Mesenchymal stem cell (in vitro differentiated cells and primary cell): ENCODE measurements at regions not wholly inside any gene's neighbourhood (a gene's known extent, or its start where the extent isn't known, plus 50 kb on each side); places are given as distances from the start of the nearest gene placed in this dataset.
A peak's percentile ranks its signal among the peaks of the same experiment; 100 is the strongest.

Experiments used
- DNase-seq: peaks from one replicate; pipeline ENCODE4 v3.0.0-alpha.2; 2013
- H2AFZ ChIP-seq: one replicate; pipeline ENCODE4 v1.6.1; 2013; ENCODE audit warnings: low read depth, mild to moderate bottlenecking, control low read depth, inconsistent platforms, low read length, moderate library complexity
- H2AK5ac ChIP-seq: 2 replicates; pipeline ENCODE4 v1.6.1; 2013; ENCODE audit warnings: low read length, moderate library complexity, mild to moderate bottlenecking, inconsistent platforms; ENCODE audit not compliant: severe bottlenecking
- H2BK120ac ChIP-seq: one replicate; pipeline ENCODE4 v1.6.1; 2013; ENCODE audit warnings: low read depth, mild to moderate bottlenecking, inconsistent platforms, low read length, moderate library complexity
- H2BK12ac ChIP-seq, 2 experiments: one replicate each; pipeline ENCODE4 v1.6.1; 2013; ENCODE audit warnings: inconsistent platforms in 2 of 2, low read length in 2 of 2, mild to moderate bottlenecking in 2 of 2, moderate library complexity in 2 of 2, control low read depth in 1 of 2
- H2BK15ac ChIP-seq: one replicate; pipeline ENCODE4 v1.6.1; 2013; ENCODE audit warnings: mild to moderate bottlenecking, low read depth, inconsistent platforms; ENCODE audit not compliant: poor library complexity, severe bottlenecking
- H2BK5ac ChIP-seq: 2 replicates; pipeline ENCODE4 v1.6.1; 2013; ENCODE audit warnings: low read depth, mild to moderate bottlenecking, low read length, control low read depth, inconsistent platforms; ENCODE audit not compliant: poor library complexity, severe bottlenecking
- H3K14ac ChIP-seq, 2 experiments: one replicate each; pipeline ENCODE4 v1.6.1; 2013; ENCODE audit warnings: inconsistent platforms in 2 of 2, low read length in 2 of 2, control low read depth in 1 of 2, mild to moderate bottlenecking in 1 of 2, moderate library complexity in 1 of 2
- H3K18ac ChIP-seq, 2 experiments: one replicate each; pipeline ENCODE4 v1.6.1; 2013; ENCODE audit warnings: inconsistent platforms in 2 of 2, low read length in 2 of 2, control low read depth in 1 of 2, low read depth in 1 of 2, mild to moderate bottlenecking in 1 of 2
- H3K23ac ChIP-seq, 2 experiments: one replicate each; pipeline ENCODE4 v1.6.1; 2013; ENCODE audit warnings: inconsistent platforms in 2 of 2, low read length in 2 of 2, mild to moderate bottlenecking in 2 of 2, moderate library complexity in 2 of 2, control low read depth in 1 of 2
- H3K27ac ChIP-seq: 2 replicates; pipeline ENCODE4 v1.5.1; 2013; ENCODE audit warnings: mild to moderate bottlenecking, moderate library complexity, low read length, control low read depth, inconsistent platforms; ENCODE audit not compliant: poor library complexity, severe bottlenecking
- H3K27me3 ChIP-seq, 2 experiments: 2 replicates each; pipeline versions ENCODE4 v1.6.1 to v1.7.0; 2013; ENCODE audit warnings: low read length in 2 of 2, mild to moderate bottlenecking in 2 of 2, moderate library complexity in 2 of 2, control low read depth in 1 of 2, inconsistent platforms in 1 of 2; ENCODE audit not compliant: control insufficient read depth in 1 of 2, insufficient read depth in 1 of 2
- H3K36me3 ChIP-seq, 2 experiments: 2 replicates each; pipeline versions ENCODE4 v1.6.1 to v1.7.0; 2013; ENCODE audit warnings: low read length in 2 of 2, control low read depth in 1 of 2, inconsistent platforms in 1 of 2, low read depth in 1 of 2, mild to moderate bottlenecking in 1 of 2; ENCODE audit not compliant: insufficient read depth in 2 of 2, control insufficient read depth in 1 of 2
- H3K4ac ChIP-seq, 2 experiments: one replicate each; pipeline ENCODE4 v1.6.1; 2013; ENCODE audit warnings: inconsistent platforms in 2 of 2, low read length in 2 of 2, mild to moderate bottlenecking in 2 of 2, moderate library complexity in 2 of 2, control low read depth in 1 of 2, low read depth in 1 of 2
- H3K4me1 ChIP-seq: 2 replicates; pipeline ENCODE4 v1.6.1; 2013; ENCODE audit warnings: low read depth, low read length, control low read depth; ENCODE audit not compliant: control insufficient read depth, insufficient read depth
- H3K4me2 ChIP-seq: 2 replicates; pipeline ENCODE4 v1.6.1; 2013; ENCODE audit warnings: low read length, mild to moderate bottlenecking, inconsistent platforms; ENCODE audit not compliant: poor library complexity, severe bottlenecking
- H3K4me3 ChIP-seq, 2 experiments: 2 replicates each; pipeline versions ENCODE4 v1.5.1 to v1.7.0; 2013; ENCODE audit warnings: low read length in 2 of 2, mild to moderate bottlenecking in 2 of 2, control low read depth in 1 of 2, low read depth in 1 of 2; ENCODE audit not compliant: insufficient read depth in 1 of 2
- H3K79me1 ChIP-seq: replicated peaks from 2 replicates; pipeline ENCODE4 v1.6.1; 2013; ENCODE audit warnings: mild to moderate bottlenecking, control low read depth, low read length, inconsistent platforms; ENCODE audit not compliant: poor library complexity, severe bottlenecking
- H3K9ac ChIP-seq: 2 replicates; pipeline ENCODE4 v1.7.0; 2013; ENCODE audit warnings: mild to moderate bottlenecking, low read length, moderate library complexity
- H3K9me3 ChIP-seq: 2 replicates; pipeline ENCODE4 v1.7.0; 2013; ENCODE audit warnings: mild to moderate bottlenecking, low read length; ENCODE audit not compliant: control insufficient read depth
- H4K8ac ChIP-seq: one replicate; pipeline ENCODE4 v1.6.1; 2013; ENCODE audit warnings: inconsistent platforms, mild to moderate bottlenecking, low read length, moderate library complexity
- H4K91ac ChIP-seq: one replicate; pipeline ENCODE4 v1.6.1; 2013; ENCODE audit warnings: mild to moderate bottlenecking, low read length, inconsistent platforms
- WGBS: methylation state at CpG from one replicate; pipeline ENCODE4 v1.1.7; 2013; ENCODE audit warnings: mixed read lengths; 5-methylcytosine and 5-hydroxymethylcytosine counted together

DNA sequence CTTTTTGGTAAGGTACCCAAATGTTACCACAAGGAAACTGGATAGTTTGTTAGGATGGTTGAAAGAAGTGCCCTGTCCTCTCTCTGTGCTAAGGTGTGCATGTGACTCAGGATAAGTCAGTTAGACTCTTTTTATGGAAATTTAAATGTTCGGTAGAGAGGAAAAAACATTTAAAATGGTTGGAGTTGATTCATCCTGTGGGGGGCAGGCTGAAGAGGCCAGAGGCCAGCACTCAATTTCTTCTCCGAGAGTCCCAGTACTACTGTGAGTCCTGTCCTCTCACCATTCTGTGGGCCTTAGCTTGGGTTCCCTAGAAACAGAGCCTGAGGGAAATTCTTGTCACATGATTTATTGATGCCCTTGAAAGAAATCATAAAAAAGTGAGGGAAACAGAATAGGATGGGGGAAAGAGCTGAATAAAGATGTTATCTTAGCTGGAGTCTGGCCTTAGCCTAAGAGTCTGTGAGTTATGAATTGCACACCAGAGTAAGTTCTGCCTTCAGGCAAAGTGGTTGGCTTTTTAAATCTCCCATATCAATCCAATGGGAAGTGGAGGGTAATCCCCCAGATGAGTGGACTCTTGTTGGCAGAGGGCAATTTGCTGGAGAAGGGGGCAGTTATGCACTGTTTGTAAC, 106.5 kb upstream of the GALNT15 start:
- H3K18ac ChIP-seq, result peak overlapping the region in 1 of 2 experiments; percentile 93
- H3K4ac ChIP-seq, result no peak overlapping the region
- DNase-seq, result peak; percentile 65
- no peak overlapping the region for H3K14ac ChIP-seq
- no peak overlapping the region for H3K4me2 ChIP-seq
- H2BK15ac ChIP-seq, result no peak overlapping the region
- peak overlapping the region; percentile 15 for H2AK5ac ChIP-seq
- no peaks in the 10 kb centered on the region for H3K9me3 ChIP-seq
- 38% methylated on average over 2 of the region's 2 CpGs for WGBS
- H3K23ac ChIP-seq, result peak overlapping the region in 1 of 2 experiments; percentile 73
- peak overlapping the region; percentile 53 for H4K8ac ChIP-seq
- H2BK12ac ChIP-seq, result peak overlapping the region in 1 of 2 experiments; percentile 60
- H2AFZ ChIP-seq, result no peak overlapping the region
- peak overlapping the region; percentile 2 for H2BK120ac ChIP-seq
- H3K4me3 ChIP-seq, result no peak overlapping the region
- H3K79me1 ChIP-seq, result no peaks in the 10 kb centered on the region
- H3K4me1 ChIP-seq, result peaks cover 9% of the 10 kb centered on the region
- no peaks in the 10 kb centered on the region for H3K36me3 ChIP-seq
- no peaks in the 10 kb centered on the region for H3K27me3 ChIP-seq
- H3K9ac ChIP-seq, result peak overlapping the region; percentile 63
- no peak overlapping the region for H4K91ac ChIP-seq
- H2BK5ac ChIP-seq, result no peak overlapping the region
- peak overlapping the region; percentile 77 for H3K27ac ChIP-seq

DNA sequence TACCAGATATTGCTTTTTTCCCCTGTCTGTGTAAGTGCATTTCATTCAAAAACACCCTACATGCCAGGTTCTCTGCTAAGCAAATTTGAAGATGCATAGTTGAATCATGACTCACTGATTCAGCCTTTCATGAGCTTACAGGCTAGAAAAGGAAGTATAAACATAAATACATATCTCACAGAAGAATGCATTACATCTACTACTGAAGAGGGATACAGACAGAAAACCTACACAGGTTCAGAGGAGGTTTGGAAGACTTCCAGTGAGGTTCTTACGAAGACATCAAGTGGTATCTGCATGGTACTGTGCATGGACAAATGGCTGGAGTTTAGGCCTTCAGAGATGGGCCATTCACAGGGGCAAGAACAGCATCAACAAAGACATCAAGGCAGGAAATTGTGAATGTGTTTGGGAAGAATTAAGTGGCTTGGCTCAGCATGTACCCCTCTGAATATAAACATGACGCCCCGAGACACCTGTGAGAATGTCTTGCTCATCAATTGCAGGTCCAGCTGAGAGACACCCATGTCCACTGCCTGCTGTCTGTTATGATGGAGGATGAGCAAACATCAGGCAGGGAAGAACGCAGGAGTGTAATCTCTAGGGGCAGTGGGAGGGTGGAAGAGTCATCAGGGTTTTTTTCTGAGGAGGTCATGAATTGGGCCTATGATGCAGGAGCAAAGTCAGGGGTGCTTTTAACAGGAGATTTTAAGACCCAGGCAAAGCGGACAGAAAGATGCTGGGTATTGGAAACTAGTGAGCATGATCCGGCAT, 105.1 kb upstream of the GALNT15 start:
- H3K4ac ChIP-seq, result no peak overlapping the region
- peak; percentile 79 for DNase-seq
- peak overlapping the region; percentile 31 for H2AK5ac ChIP-seq
- 35% methylated on average over 6 of the region's 6 CpGs for WGBS
- H3K18ac ChIP-seq, result peak overlapping the region in 1 of 2 experiments; percentile 42
- H3K14ac ChIP-seq, result no peak overlapping the region
- H2BK120ac ChIP-seq, result peak overlapping the region; percentile 29
- no peaks in the 10 kb centered on the region for H3K79me1 ChIP-seq
- H3K4me3 ChIP-seq, result no peak overlapping the region
- no peak overlapping the region for H2BK15ac ChIP-seq
- H3K4me1 ChIP-seq, result peaks cover 8% of the 10 kb centered on the region
- H3K4me2 ChIP-seq, result no peak overlapping the region
- H3K27me3 ChIP-seq, result no peaks in the 10 kb centered on the region
- H3K9ac ChIP-seq, result peak overlapping the region; percentile 63
- no peak overlapping the region for H3K23ac ChIP-seq
- H4K8ac ChIP-seq, result no peak overlapping the region
- no peaks in the 10 kb centered on the region for H3K36me3 ChIP-seq
- H2AFZ ChIP-seq, result no peak overlapping the region
- H3K27ac ChIP-seq, result peak overlapping the region; percentile 34
- no peak overlapping the region for H2BK5ac ChIP-seq
- no peaks in the 10 kb centered on the region for H3K9me3 ChIP-seq
- no peak overlapping the region for H4K91ac ChIP-seq
- peak overlapping the region; percentile 17 to 41 for H2BK12ac ChIP-seq

GRCh38 chr3:16070707-16071106, 103.8 kb upstream of the GALNT15 start:
- H3K23ac ChIP-seq, result no peak overlapping the region
- no peak overlapping the region for H2BK12ac ChIP-seq
- H2BK120ac ChIP-seq, result no peak overlapping the region
- H3K9me3 ChIP-seq, result no peaks in the 10 kb centered on the region
- peaks cover 7% of the 10 kb centered on the region for H3K4me1 ChIP-seq
- no peaks in the 10 kb centered on the region for H3K36me3 ChIP-seq
- no peak overlapping the region for H3K4me2 ChIP-seq
- no peak overlapping the region for H3K18ac ChIP-seq
- no peak overlapping the region for H2BK15ac ChIP-seq
- no peak overlapping the region for H3K14ac ChIP-seq
- H3K9ac ChIP-seq, result no peak overlapping the region
- H4K8ac ChIP-seq, result no peak overlapping the region
- no peaks in the 10 kb centered on the region for H3K79me1 ChIP-seq
- DNase-seq, result no peak
- no peak overlapping the region for H3K27ac ChIP-seq
- H2AK5ac ChIP-seq, result peak overlapping the region; percentile 41
- no peak overlapping the region for H2BK5ac ChIP-seq
- H3K27me3 ChIP-seq, result no peaks in the 10 kb centered on the region
- H3K4ac ChIP-seq, result no peak overlapping the region
- H4K91ac ChIP-seq, result no peak overlapping the region
- H2AFZ ChIP-seq, result no peak overlapping the region
- WGBS, result 96% methylated on average over 5 of the region's 5 CpGs
- no peak overlapping the region for H3K4me3 ChIP-seq

DNA sequence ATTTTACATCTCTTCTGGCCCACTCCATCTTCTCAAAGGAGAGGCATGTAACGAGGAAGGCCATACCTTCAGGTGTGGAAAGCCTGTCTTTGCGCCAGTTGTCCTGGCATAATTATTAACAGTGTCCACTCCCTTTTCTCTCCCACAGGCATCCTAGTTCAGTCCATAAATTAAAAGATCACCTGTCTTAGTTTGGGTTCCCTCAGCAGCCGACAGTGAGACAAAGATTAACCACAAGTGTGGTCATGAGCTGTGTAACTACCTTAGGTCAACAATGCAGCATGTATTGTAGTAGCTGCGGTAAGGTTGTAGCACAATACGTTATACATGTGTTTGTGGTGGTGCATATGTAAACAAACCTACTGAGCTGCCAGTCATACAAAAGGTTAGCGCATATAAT, 103.3 kb upstream of the GALNT15 start:
- Histone ChIP-seq H3K9me3 (no peaks in the 10 kb centered on the region), H3K27ac (no peak overlapping the region), H3K4me2 (no peak overlapping the region), H3K4me3 (no peak overlapping the region), H2AFZ (no peak overlapping the region), H3K9ac (no peak overlapping the region), H4K8ac (no peak overlapping the region), H3K27me3 (no peaks in the 10 kb centered on the region), H3K23ac (no peak overlapping the region), H2BK15ac (no peak overlapping the region), H2AK5ac (no peak overlapping the region), H2BK120ac (no peak overlapping the region), H3K18ac (no peak overlapping the region), H3K4me1 (peaks cover 7% of the 10 kb centered on the region), H2BK5ac (no peak overlapping the region), H3K79me1 (no peaks in the 10 kb centered on the region), H4K91ac (no peak overlapping the region), H2BK12ac (peak overlapping the region in 1 of 2 experiments; percentile 87), H3K14ac (no peak overlapping the region), H3K36me3 (no peaks in the 10 kb centered on the region), H3K4ac (no peak overlapping the region)
- DNase-seq, result no peak
- WGBS, result 93% methylated on average over 4 of the region's 6 CpGs
